Liver (tissue), 8 donors: ENCODE measurements at regions not wholly inside any gene's neighbourhood (a gene's known extent, or its start where the extent isn't known, plus 50 kb on each side); places are given as distances from the start of the nearest gene placed in this dataset.

Experiments
- DNase-seq: peaks from one replicate; pipeline ENCODE4 v3.0.0-alpha.2; 2017; ENCODE audit warnings: low spot score
- H3K27ac ChIP-seq, 2 donors: one replicate each; pipeline ENCODE4 v1.7.0; 2013; ENCODE audit warnings: inconsistent platforms in 2 of 2, low read length in 2 of 2, control low read depth in 1 of 2, low read depth in 1 of 2, mild to moderate bottlenecking in 1 of 2
- H3K27me3 ChIP-seq, 4 donors: one replicate each; pipeline versions ENCODE4 v1.6.1 to v1.7.0; 2013; ENCODE audit warnings: low read length in 3 of 4, inconsistent platforms in 1 of 4, mild to moderate bottlenecking in 1 of 4, moderate library complexity in 1 of 4; ENCODE audit not compliant: control insufficient read depth in 4 of 4, insufficient read depth in 4 of 4
- H3K36me3 ChIP-seq, 4 donors: one replicate each; pipeline versions ENCODE4 v1.6.1 to v1.7.0; 2013; ENCODE audit warnings: low read length in 3 of 4, mild to moderate bottlenecking in 3 of 4, low read depth in 1 of 4, moderate library complexity in 1 of 4; ENCODE audit not compliant: control insufficient read depth in 4 of 4, insufficient read depth in 3 of 4
- H3K4me1 ChIP-seq, 4 donors: one replicate each; pipeline versions ENCODE4 v1.6.1 to v1.7.0; 2013; ENCODE audit warnings: low read length in 3 of 4, mild to moderate bottlenecking in 3 of 4, moderate library complexity in 1 of 4; ENCODE audit not compliant: control insufficient read depth in 4 of 4, insufficient read depth in 4 of 4
- H3K4me3 ChIP-seq, 3 donors: one replicate each; pipeline versions ENCODE4 v1.6.1 to v1.7.0; 2013; ENCODE audit warnings: low read length in 3 of 3, control low read depth in 1 of 3, low read depth in 1 of 3, mild to moderate bottlenecking in 1 of 3
- H3K9ac ChIP-seq, 2 donors: one replicate each; pipeline ENCODE4 v1.7.0; 2013; ENCODE audit warnings: low read length in 2 of 2, mild to moderate bottlenecking in 2 of 2, moderate library complexity in 2 of 2, control low read depth in 1 of 2, low read depth in 1 of 2
- H3K9me3 ChIP-seq, 4 donors: one replicate each; pipeline versions ENCODE4 v1.6.1 to v1.7.0; 2013; ENCODE audit warnings: low read length in 3 of 4; ENCODE audit not compliant: control insufficient read depth in 4 of 4
- ATF3 ChIP-seq: IDR thresholded peaks from 2 replicates; pipeline ENCODE4 v1.6.1; 2016; ENCODE audit warnings: antibody characterized with exemption
- CTCF ChIP-seq: fragments of 150-350 bp; IDR thresholded peaks from 2 replicates; pipeline ENCODE4 v1.5.1; 2017; ENCODE audit warnings: improper control_type of control experiment, low read depth, low read length; ENCODE audit not compliant: missing input control
- EGR1 ChIP-seq, 2 donors: IDR thresholded peaks; 2 replicates each; pipeline ENCODE4 v1.6.1; 2016 to 2018; ENCODE audit warnings: antibody characterized with exemption in 2 of 2, low read depth in 2 of 2
- FOXA1 ChIP-seq: IDR thresholded peaks from 2 replicates; pipeline ENCODE4 v1.6.1; 2016; ENCODE audit warnings: antibody characterized with exemption
- FOXA2 ChIP-seq: IDR thresholded peaks from 2 replicates; pipeline ENCODE4 v1.6.1; 2016; ENCODE audit warnings: antibody characterized with exemption
- HNF4G ChIP-seq: IDR thresholded peaks from 2 replicates; pipeline ENCODE4 v1.6.1; 2016; ENCODE audit warnings: antibody characterized with exemption
- JUND ChIP-seq, 2 donors: IDR thresholded peaks; 2 replicates each; pipeline ENCODE4 v1.6.1; 2016; ENCODE audit warnings: antibody characterized with exemption in 2 of 2
- MAX ChIP-seq: IDR thresholded peaks from 2 replicates; pipeline ENCODE4 v1.6.1; 2016; ENCODE audit warnings: antibody characterized with exemption
- NR2F2 ChIP-seq: IDR thresholded peaks from 2 replicates; pipeline ENCODE4 v1.6.1; 2016; ENCODE audit warnings: antibody characterized with exemption
- RAD21 ChIP-seq, 2 donors: IDR thresholded peaks; 2 replicates each; pipeline ENCODE4 v1.6.1; 2016; ENCODE audit warnings: antibody characterized with exemption in 2 of 2, mild to moderate bottlenecking in 2 of 2
- REST ChIP-seq: IDR thresholded peaks from 2 replicates; pipeline ENCODE4 v1.6.1; 2016; ENCODE audit warnings: antibody characterized with exemption, mild to moderate bottlenecking
- RXRA ChIP-seq, 2 donors: IDR thresholded peaks; 2 replicates each; pipeline ENCODE4 v1.6.1; 2017 to 2018; ENCODE audit warnings: antibody characterized with exemption in 2 of 2, mild to moderate bottlenecking in 1 of 2
- SP1 ChIP-seq: IDR thresholded peaks from 2 replicates; pipeline ENCODE4 v1.6.1; 2018; ENCODE audit warnings: antibody characterized with exemption, mild to moderate bottlenecking
- TAF1 ChIP-seq: conservative IDR thresholded peaks from 2 replicates; pipeline ENCODE4 v1.6.1; 2016; ENCODE audit warnings: antibody characterized with exemption, mild to moderate bottlenecking
- YY1 ChIP-seq: IDR thresholded peaks from 2 replicates; pipeline ENCODE4 v1.6.1; 2016; ENCODE audit warnings: antibody characterized with exemption, mild to moderate bottlenecking
- WGBS: extraction: QIAGEN DNeasy Blood & Tissue Kit; methylation state at CpG from one replicate; pipeline ENCODE4 v1.1.7; 2013; 5-methylcytosine and 5-hydroxymethylcytosine counted together
- donor health status: healthy.
- donor health status: healthy.
- donor health status: healthy.
- donor health status: healthy.
- donor health status: healthy.

DNA sequence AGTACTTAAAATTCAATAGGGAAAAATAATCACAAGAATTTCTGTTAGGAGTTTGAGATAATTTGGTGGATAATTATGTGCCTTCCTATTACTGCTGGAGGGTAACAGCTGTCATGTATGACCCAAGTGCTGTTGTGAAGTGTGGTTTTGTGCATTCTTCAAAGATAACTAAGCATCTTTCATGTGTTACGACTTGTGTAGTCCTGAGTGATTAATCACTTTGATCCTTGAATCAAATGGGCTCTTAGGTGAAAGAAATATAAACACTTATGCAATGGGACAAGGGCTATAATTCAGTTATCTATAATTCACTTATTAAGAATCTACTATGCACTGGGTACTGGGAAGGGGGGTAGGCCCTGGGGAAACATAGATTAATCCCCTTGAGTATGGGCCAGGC, 89.0 kb downstream of the CH25H start (continued):
- TF ChIP-seq REST = no peak
- no peak for TF ChIP-seq RAD21 (IDR thresholded peaks at IDR 0.05)
- no peak for TF ChIP-seq RXRA (IDR thresholded peaks at IDR 0.05)
- no peak for TF ChIP-seq FOXA1
- TF ChIP-seq FOXA2 = no peak
- no peak for TF ChIP-seq SP1

GRCh38 chr10:89115876-89116627, 91.1 kb downstream of the CH25H start:
- Histone ChIP-seq H3K4me1 (no peaks in the 10 kb centered on the region), H3K27me3 (no peaks in the 10 kb centered on the region), H3K27ac (no peak overlapping the region), H3K4me3 (no peak overlapping the region), H3K9me3 (no peaks in the 10 kb centered on the region), H3K9ac (no peak overlapping the region), H3K36me3 (no peaks in the 10 kb centered on the region)
- no peak for TF ChIP-seq JUND (IDR thresholded peaks at IDR 0.05)
- no peak for TF ChIP-seq NR2F2
- TF ChIP-seq HNF4G = no peak
- no peak for TF ChIP-seq YY1
- TF ChIP-seq MAX = no peak
- no peak for TF ChIP-seq FOXA1
- no peak for TF ChIP-seq FOXA2
- no peak for TF ChIP-seq ATF3
- no peak for TF ChIP-seq SP1
- no peak for TF ChIP-seq EGR1 (IDR thresholded peaks at IDR 0.05; ENCODE audit: low read depth in 2 of 2)
- TF ChIP-seq CTCF = no peak
- TF ChIP-seq REST = no peak
- TF ChIP-seq RXRA (IDR thresholded peaks at IDR 0.05) = no peak
- TF ChIP-seq TAF1 = no peak
- DNase-seq = no peak
- WGBS = 95% methylated on average over 9 of the region's 9 CpGs
